Glutamatergic neuron (in vitro differentiated cells): ENCODE measurements at regions not wholly inside any gene's neighbourhood (a gene's known extent, or its start where the extent isn't known, plus 50 kb on each side); places are given as distances from the start of the nearest gene placed in this dataset.

Source experiments
- DNase-seq: peaks from one replicate; pipeline ENCODE4 v3.0.0; 2022
- H3K27ac Mint-ChIP-seq: one replicate; pipeline ENCODE4 v1.8.0; 2020; ENCODE audit warnings: mild to moderate bottlenecking, mixed read lengths, inconsistent platforms; ENCODE audit not compliant: unreplicated experiment
- H3K27me3 Mint-ChIP-seq: one replicate; pipeline ENCODE4 v1.8.0; 2020; ENCODE audit warnings: mild to moderate bottlenecking, moderate library complexity, mixed read lengths, inconsistent platforms; ENCODE audit not compliant: unreplicated experiment
- H3K36me3 Mint-ChIP-seq: one replicate; pipeline ENCODE4 v1.8.0; 2020; ENCODE audit warnings: mild to moderate bottlenecking, mixed read lengths, inconsistent platforms; ENCODE audit not compliant: unreplicated experiment
- H3K4me1 Mint-ChIP-seq: one replicate; pipeline ENCODE4 v1.8.0; 2020; ENCODE audit warnings: mild to moderate bottlenecking, low read depth, mixed read lengths, inconsistent platforms; ENCODE audit not compliant: unreplicated experiment
- H3K4me3 Mint-ChIP-seq: one replicate; pipeline ENCODE4 v1.8.0; 2020; ENCODE audit warnings: mild to moderate bottlenecking, mixed read lengths, inconsistent platforms; ENCODE audit not compliant: unreplicated experiment
- H3K9me3 Mint-ChIP-seq: one replicate; pipeline ENCODE4 v1.8.0; 2020; ENCODE audit warnings: mild to moderate bottlenecking, moderate library complexity, mixed read lengths, inconsistent platforms; ENCODE audit not compliant: unreplicated experiment
- CTCF ChIP-seq: fragments of 200-600 bp; sonication (generic); IDR thresholded peaks from one replicate; pipeline ENCODE4 v1.5.0; 2021; ENCODE audit not compliant: partially characterized antibody, unreplicated experiment

- DNase-seq: no peak
- Mint-ChIP-seq H3K36me3 (no peaks in the 10 kb centered on the region), H3K4me1 (peaks cover 7% of the 10 kb centered on the region), H3K27ac (no peak overlapping the region), H3K27me3 (peaks cover 2% of the 10 kb centered on the region), H3K9me3 (no peaks in the 10 kb centered on the region), H3K4me3 (no peak overlapping the region)
- no peak for TF ChIP-seq CTCF
Observed at GRCh38 chr11:80146232-80146631, 705.4 kb upstream of the TENM4 start.

DNA sequence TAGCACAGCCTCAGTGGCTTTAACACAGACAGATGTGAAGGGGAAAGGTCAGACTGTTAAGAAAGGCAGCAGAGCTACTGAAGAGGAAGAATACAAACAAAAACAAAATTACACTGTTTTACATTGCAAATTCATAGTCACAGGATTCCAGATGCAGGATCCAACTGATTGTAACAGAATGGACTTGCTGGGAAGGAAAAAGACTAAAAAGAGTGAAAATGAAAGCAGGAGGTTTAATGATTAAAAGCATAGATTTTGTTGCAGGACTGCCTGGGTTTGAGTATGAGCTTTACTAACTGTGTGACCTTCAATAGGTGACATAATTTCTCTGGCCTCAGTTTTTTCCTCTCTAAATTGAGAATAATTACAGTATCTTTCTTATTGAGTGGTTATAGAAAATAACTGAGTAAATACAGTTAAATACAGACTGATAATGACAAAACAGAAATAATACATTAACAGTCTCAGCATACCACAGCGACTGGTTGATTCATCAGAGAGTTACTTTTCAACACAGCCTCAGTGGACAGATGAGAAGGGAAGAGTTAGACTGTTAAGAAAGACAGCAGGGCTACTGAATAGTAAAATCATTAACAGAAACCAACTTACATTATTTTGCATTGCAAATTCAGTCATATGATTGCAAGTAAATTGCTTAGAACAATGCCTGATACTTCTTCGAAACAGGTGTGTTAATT, 704.2 kb upstream of the TENM4 start:
- no peak for DNase-seq
- no peak overlapping the region for H3K4me3 Mint-ChIP-seq
- H3K36me3 Mint-ChIP-seq: no peaks in the 10 kb centered on the region

DNA sequence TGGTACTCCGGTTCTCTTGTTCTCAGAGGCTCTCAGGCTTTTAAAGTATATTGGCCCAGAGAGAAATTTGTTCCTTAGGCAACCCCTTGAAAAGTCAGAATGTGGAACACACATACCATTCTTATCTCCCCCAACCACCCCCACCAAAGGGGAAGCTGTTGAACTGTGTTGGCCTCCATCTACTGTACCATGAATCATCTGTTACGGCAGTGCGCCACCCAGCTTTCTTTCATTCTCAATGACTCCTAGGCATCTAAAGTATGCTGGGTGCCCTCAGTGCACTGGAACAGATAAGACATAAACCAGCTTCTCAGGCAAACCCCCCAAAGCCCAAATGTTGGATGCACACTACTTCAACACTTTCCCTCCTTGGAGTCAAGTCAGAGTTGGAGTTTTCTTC, 696.2 kb upstream of the TENM4 start:
- no peak for TF ChIP-seq CTCF
- H3K27ac Mint-ChIP-seq: no peak overlapping the region
- no peak for DNase-seq
- H3K27me3 Mint-ChIP-seq: peaks cover 2% of the 10 kb centered on the region
- H3K9me3 Mint-ChIP-seq: no peaks in the 10 kb centered on the region
- H3K4me3 Mint-ChIP-seq: no peak overlapping the region
- no peaks in the 10 kb centered on the region for H3K36me3 Mint-ChIP-seq
- H3K4me1 Mint-ChIP-seq: no peaks in the 10 kb centered on the region

More for the DNA sequence above, 704.2 kb upstream of the TENM4 start:
- TF ChIP-seq CTCF: no peak
- Mint-ChIP-seq H3K27me3 (peaks cover 2% of the 10 kb centered on the region), H3K4me1 (peaks cover 7% of the 10 kb centered on the region), H3K27ac (no peak overlapping the region), H3K9me3 (no peaks in the 10 kb centered on the region)

GRCh38 chr11:80129396-80129795, 688.6 kb upstream of the TENM4 start:
- Mint-ChIP-seq H3K36me3 (no peaks in the 10 kb centered on the region), H3K4me3 (no peak overlapping the region), H3K27ac (no peak overlapping the region), H3K9me3 (no peaks in the 10 kb centered on the region), H3K27me3 (no peaks in the 10 kb centered on the region), H3K4me1 (no peaks in the 10 kb centered on the region)
- no peak for DNase-seq
- TF ChIP-seq CTCF: no peak

GRCh38 chr11:80122211-80122610, 681.4 kb upstream of the TENM4 start:
- no peak for TF ChIP-seq CTCF
- H3K36me3 Mint-ChIP-seq: peaks cover 6% of the 10 kb centered on the region
- no peak overlapping the region for H3K4me3 Mint-ChIP-seq
- DNase-seq: no peak
- H3K4me1 Mint-ChIP-seq: no peaks in the 10 kb centered on the region
- no peaks in the 10 kb centered on the region for H3K27me3 Mint-ChIP-seq
- H3K27ac Mint-ChIP-seq: no peak overlapping the region
- H3K9me3 Mint-ChIP-seq: no peaks in the 10 kb centered on the region
